ENCODE measurements at regions not wholly inside any gene's neighbourhood (a gene's known extent, or its start where the extent isn't known, plus 50 kb on each side); places are given as distances from the start of the nearest gene placed in this dataset.
"Not testable (repeated sequence)": the region's sequence is repeated elsewhere in the genome, so short reads cannot be mapped to it uniquely, and the experiment has no call there.

- Histone ChIP-seq H3K27ac (no peak overlapping the region), H3K4me3 (no peak overlapping the region)
Measured at GRCh38 chr12:30385706-30386105, 310.0 kb downstream of the IPO8 start.

DNA sequence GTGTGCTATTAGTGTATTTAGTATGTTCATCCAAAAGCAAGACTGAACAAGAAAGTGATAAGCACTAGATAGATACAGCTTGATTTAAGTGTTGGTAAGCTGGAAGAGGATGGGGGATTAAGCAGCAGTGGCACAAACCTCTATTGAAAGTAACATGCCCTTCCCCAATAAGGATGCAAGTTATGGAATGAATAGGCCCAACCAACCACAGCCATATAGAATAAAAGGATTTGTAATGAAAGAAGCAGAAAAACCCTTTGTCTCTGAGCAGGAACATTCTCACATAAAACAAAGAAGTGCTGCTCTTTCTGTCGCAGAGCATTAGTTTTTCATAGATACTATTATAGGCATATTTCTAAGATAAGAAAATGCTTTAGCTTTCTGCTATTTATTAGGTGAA lies 310.7 kb downstream of the IPO8 start:
- H3K4me3 ChIP-seq = no peak overlapping the region
- H3K27ac ChIP-seq = no peak overlapping the region

GRCh38 chr12:30378307-30378706 lies 317.4 kb downstream of the IPO8 start:
- no peak overlapping the region for H3K27ac ChIP-seq

DNA sequence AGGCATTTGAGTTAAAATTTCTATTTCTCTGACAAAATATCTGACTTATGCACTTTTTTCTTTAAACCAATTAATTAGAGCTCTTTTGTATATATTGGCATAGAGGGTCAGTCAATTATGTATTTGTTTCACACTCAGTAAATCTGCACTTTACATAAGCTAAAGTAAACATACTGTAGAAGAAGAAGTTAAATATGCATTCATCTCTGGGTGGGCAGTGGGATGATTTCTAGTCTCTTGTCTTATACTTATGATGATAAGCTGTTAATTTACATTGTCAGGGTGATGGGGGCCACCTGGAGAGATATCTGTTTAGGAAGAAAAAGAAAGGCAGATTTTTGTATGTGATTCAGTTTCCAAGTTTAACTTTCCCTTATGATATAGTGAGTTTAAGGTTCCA lies 330.8 kb downstream of the IPO8 start:
- Histone ChIP-seq H3K27ac (no peak overlapping the region), H3K4me3 (no peak overlapping the region)

More at GRCh38 chr12:30378307-30378706, 317.4 kb downstream of the IPO8 start:
- H3K4me3 ChIP-seq = no peak overlapping the region

DNA sequence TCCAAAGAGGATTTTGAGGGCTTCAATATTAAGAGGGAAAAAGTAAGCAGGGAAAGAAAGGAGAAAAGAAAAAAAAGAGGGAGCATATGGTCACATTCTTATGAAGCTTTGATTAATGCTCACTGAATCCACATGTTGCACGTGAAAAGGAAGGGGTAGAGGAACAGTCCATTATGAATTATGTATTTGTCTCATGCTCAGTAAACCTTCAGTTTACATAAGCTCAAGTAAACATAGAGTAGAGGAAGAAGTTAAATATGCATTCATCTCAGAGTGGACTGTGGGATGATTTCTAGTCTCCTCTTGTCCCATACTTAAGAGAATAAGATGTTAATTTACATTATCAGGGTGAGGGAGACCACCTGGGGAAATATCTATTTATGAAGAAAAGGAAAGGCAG lies 334.5 kb downstream of the IPO8 start:
- Histone ChIP-seq H3K4me3 (no peak overlapping the region), H3K27ac (no peak overlapping the region)

GRCh38 chr12:30358671-30359070 lies 337.0 kb downstream of the IPO8 start:
- H3K27ac ChIP-seq = no peak overlapping the region
- H3K4me3 ChIP-seq = no peak overlapping the region

DNA sequence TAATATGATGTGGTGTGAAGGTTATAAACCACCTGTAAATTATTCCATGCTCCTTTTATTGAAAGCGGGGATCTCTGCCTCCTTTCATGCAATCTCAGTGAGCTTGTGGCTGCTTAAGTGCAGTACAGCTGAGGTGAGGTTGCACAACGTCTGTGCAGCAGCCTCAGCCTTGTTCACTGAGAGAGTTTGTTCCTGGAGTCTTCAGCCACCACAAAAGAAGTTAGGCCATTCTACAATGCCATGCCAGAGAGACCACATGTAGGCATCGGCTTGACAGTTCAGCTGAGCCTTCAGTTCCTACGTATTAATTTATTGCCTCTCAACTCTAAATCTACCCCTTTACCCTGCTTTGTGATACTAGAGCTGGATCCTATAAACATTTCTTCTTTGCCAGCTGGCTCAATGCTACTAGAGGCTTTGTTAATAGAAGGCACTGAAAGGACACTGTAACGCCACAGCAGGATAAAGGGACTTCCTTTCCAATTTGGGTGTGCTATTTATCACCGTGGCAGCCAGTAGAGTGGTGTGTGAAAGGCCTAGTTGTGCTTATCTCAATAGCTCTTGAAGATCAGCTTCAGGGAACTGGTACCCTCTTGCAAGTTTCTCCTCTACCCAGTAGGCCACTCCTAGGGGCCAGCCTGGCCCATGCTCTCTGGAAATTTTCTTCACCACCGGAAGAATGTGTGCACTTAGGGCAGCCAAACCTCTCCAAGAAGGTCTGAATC lies 337.7 kb downstream of the IPO8 start:
- H3K27ac ChIP-seq = no peak overlapping the region
- H3K4me3 ChIP-seq = no peak overlapping the region

- Histone ChIP-seq H3K27ac (no peak overlapping the region), H3K4me3 (no peak overlapping the region)
Measured at GRCh38 chr12:30345744-30346471, 349.8 kb downstream of the IPO8 start.

GRCh38 chr12:30330565-30330964 lies 365.1 kb downstream of the IPO8 start:
- H3K4me3 ChIP-seq = no peak overlapping the region
- no peak overlapping the region for H3K27ac ChIP-seq

DNA sequence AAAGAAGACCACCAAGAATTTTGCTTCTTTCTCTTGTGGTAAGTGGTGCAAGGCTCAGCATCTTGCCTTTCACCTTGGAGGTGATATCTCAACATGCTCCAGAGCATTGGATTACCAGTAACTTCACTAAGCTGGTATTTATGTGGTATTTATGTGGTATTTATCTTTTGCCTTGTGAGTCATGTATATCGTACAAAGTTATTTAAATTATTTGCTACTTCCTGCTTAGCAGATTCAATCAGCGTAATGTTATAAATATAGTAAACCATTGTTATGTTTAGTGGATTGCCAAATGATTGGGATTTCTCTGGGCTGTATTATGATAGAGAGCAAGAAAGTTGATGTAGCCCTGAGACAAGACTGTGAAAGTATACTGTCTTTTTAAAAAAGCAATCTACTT lies 366.4 kb downstream of the IPO8 start:
- Histone ChIP-seq H3K27ac (no peak overlapping the region), H3K4me3 (no peak overlapping the region)

GRCh38 chr12:30323008-30323407 lies 372.7 kb downstream of the IPO8 start:
- H3K27ac ChIP-seq = no peak overlapping the region

DNA sequence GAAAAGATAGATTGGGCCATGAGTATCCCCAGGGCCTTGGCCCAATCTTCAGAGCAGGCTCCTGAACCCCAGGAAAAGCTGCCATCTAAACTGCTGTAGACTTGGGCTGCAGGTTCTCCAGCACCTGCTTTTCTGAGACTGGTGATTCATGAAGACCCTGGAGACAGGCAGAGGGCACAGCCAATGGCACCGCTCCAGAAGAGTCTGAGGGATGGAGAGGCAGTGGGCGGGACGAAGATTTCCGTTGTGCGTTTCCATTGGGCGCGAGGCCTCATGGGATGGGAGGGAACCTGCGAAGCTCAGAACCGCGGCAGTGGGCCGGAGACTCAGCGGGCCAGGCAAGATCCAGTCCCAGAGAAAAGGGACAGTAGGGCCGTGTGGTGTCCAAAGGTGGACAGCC lies 375.1 kb downstream of the IPO8 start:
- H3K27ac ChIP-seq = no peak overlapping the region
- no peak overlapping the region for H3K4me3 ChIP-seq

More at GRCh38 chr12:30323008-30323407, 372.7 kb downstream of the IPO8 start:
- H3K4me3 ChIP-seq = no peak overlapping the region

DNA sequence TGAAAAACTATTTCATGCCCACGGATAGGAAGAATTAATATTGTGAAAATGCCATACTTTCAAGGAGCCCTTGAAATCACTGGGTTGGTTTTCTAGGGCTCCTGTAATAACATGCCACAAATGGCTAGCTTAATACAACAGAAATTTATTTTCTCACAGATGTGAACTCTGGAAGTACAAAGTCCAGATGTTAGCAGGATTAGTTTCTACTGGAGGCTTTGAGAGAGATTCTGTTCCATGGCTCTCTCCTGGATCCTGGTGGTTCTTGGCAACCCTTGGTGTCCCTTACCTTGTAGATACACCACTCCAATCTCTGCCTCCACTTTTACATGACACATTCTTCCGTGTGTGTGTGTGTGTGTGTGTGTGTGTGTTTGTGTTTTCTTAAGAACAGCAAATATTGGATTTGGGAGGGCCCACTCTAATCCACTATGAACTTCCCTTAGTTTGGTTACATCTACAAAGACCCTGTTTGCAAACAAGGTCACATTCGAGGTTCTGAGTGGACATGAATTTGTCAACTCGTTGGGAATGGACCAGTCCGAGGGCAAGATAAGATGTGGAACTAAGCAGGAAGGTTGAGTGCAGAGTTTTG lies 381.1 kb downstream of the IPO8 start:
- no peak overlapping the region for H3K27ac ChIP-seq
- H3K4me3 ChIP-seq = no peak overlapping the region

GRCh38 chr12:30308010-30308717 lies 387.5 kb downstream of the IPO8 start:
- Histone ChIP-seq H3K27ac (no peak overlapping the region), H3K4me3 (no peak overlapping the region)

GRCh38 chr12:30304528-30304927 lies 391.1 kb downstream of the IPO8 start:
- Histone ChIP-seq H3K4me3 (no peak overlapping the region), H3K27ac (no peak overlapping the region)

GRCh38 chr12:30301291-30301690 lies 394.4 kb downstream of the IPO8 start:
- no peak overlapping the region for H3K4me3 ChIP-seq
- H3K27ac ChIP-seq = no peak overlapping the region

DNA sequence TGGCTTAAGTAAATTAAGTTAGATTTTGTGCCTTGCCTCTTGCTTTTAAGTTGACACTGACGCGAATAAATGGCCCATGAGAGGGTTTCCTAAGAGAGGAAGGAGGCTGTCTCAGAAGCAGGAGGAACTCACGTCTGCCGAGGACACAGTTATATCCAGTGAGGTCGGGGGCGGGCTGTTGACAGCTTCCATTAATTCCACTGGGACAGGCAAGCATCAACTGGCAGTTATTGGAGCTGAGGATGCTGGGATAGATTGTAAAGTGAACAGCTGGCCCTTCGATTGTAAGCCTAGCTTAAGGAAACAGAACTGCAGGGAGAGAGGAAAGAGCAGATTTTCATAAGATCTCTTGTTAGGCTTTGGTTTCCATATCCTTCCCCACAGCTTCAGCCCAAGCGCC lies 399.2 kb downstream of the IPO8 start:
- Histone ChIP-seq H3K4me3 (no peak overlapping the region), H3K27ac (no peak overlapping the region)

GRCh38 chr12:30286345-30286926 lies 409.2 kb downstream of the IPO8 start:
- Histone ChIP-seq H3K4me3 (no peak overlapping the region), H3K27ac (no peak overlapping the region)

- Histone ChIP-seq H3K4me3 (no peak overlapping the region), H3K27ac (no peak overlapping the region)
Measured at GRCh38 chr12:30278401-30278800, 417.3 kb downstream of the IPO8 start.

GRCh38 chr12:30272515-30272914 lies 423.2 kb downstream of the IPO8 start:
- H3K27ac ChIP-seq, H3K4me3 ChIP-seq: not testable (repeated sequence)

Data from skin epidermis (tissue), 12 donors.